22Rv1 (cell line): ENCODE measurements at regions not wholly inside any gene's neighbourhood (a gene's known extent, or its start where the extent isn't known, plus 50 kb on each side); places are given as distances from the start of the nearest gene placed in this dataset.

Experiments used
- CTCF ChIP-seq: fragments of 450-650 bp; IDR thresholded peaks from 2 replicates; pipeline ENCODE4 v1.5.1; 2017; ENCODE audit warnings: mild to moderate bottlenecking
- ZFX ChIP-seq: fragments of 450-650 bp; IDR thresholded peaks from 2 replicates; pipeline ENCODE4 v1.6.1; 2017; ENCODE audit warnings: antibody characterized with exemption, borderline replicate concordance

- no peak for TF ChIP-seq CTCF
- no peak for TF ChIP-seq ZFX
Measured at GRCh38 chr1:170284951-170285350, 139.2 kb downstream of the NTMT2 start.
